K562 (cell line): ENCODE measurements at regions not wholly inside any gene's neighbourhood (a gene's known extent, or its start where the extent isn't known, plus 50 kb on each side); places are given as distances from the start of the nearest gene placed in this dataset.

Experiments
- ATAC-seq: fragments of 200-7000 bp; cut with Tn5 transposase; 3 replicates; pipeline ENCODE4 v1.9.1; 2020; ENCODE audit warnings: moderate library complexity
- BruUV-seq: library from RNA; stranded (reverse); fragments of 400-500 nt; replicated peaks from 2 replicates; lab custom pipeline; 2021; lab: Mats Ljungman, UMichigan
- CTCF ChIA-PET: fragments of 300-600 bp; formaldehyde crosslinking; extraction: SDS; loops from one replicate; lab custom pipeline; 2021; ENCODE audit warnings: low intra/inter-chr PET ratio; lab: Yijun Ruan, JAX
- POLR2A ChIA-PET: fragments of 300-600, 350-650 bp; sonication (Branson Sonifier 250); formaldehyde crosslinking; extraction: SDS; loops from one replicate; lab custom pipeline; 2021; ENCODE audit warnings: antibody characterized with exemption, inconsistent platforms; lab: Yijun Ruan, JAX
- DNase-seq, 4 experiments: peaks; one replicate each; pipeline versions ENCODE4 v3.0.0 to v3.0.0-alpha.2; 2011 to 2018; ENCODE audit warnings: low spot score in 3 of 4, mixed read lengths in 3 of 4; ENCODE audit errors: extremely low read depth in 1 of 4
- FAIRE-seq: peaks from 2 replicates; lab custom pipeline; 2011; peaks lifted over from hg19 to GRCh38; lab: Jason Lieb, UNC
- H2AFZ ChIP-seq: 2 replicates; pipeline ENCODE4 v1.6.0; 2011; ENCODE audit warnings: low read depth, low read length, control low read depth, inconsistent platforms
- H3K27ac ChIP-seq: fragments of 200-600 bp; 3 replicates; pipeline ENCODE4 v1.8.0; 2011; ENCODE audit warnings: low read depth, mild to moderate bottlenecking, control low read depth, inconsistent platforms, low read length, moderate library complexity, mixed read lengths; ENCODE audit errors: extremely low read depth
- H3K27me3 ChIP-seq, 2 experiments: fragments of 300-600 bp in 1 of 2; 2 replicates in 1 of 2; 3 replicates in 1 of 2; pipeline versions ENCODE4 v1.6.0 to v1.8.0; 2011; ENCODE audit warnings: inconsistent platforms in 2 of 2, low read length in 2 of 2, mild to moderate bottlenecking in 1 of 2, mixed read lengths in 1 of 2, moderate library complexity in 1 of 2; ENCODE audit not compliant: control insufficient read depth in 2 of 2, insufficient read depth in 2 of 2
- H3K36me3 ChIP-seq: fragments of 300-600 bp; 3 replicates; pipeline ENCODE4 v1.8.0; 2011; ENCODE audit warnings: mild to moderate bottlenecking, low read length, inconsistent platforms; ENCODE audit not compliant: control insufficient read depth, insufficient read depth
- H3K4me1 ChIP-seq, 2 experiments: fragments of 200-600 bp in 1 of 2; replicated peaks in 1 of 2; 2 replicates in 1 of 2; 3 replicates in 1 of 2; pipeline versions ENCODE4 v1.5.1 to v1.8.0; 2011; ENCODE audit warnings: inconsistent platforms in 2 of 2, low read length in 2 of 2, mild to moderate bottlenecking in 1 of 2, mixed read lengths in 1 of 2, moderate library complexity in 1 of 2; ENCODE audit not compliant: control insufficient read depth in 2 of 2, insufficient read depth in 2 of 2
- H3K4me2 ChIP-seq: 2 replicates; pipeline ENCODE4 v1.6.1; 2011; ENCODE audit warnings: low read length, control low read depth, inconsistent platforms, mixed read lengths; ENCODE audit not compliant: insufficient read depth
- H3K4me3 ChIP-seq: fragments of 200-600 bp; sonication (generic), shearing (Covaris generic); 2 replicates; pipeline ENCODE4 v1.5.1; 2016; ENCODE audit warnings: control low read depth, inconsistent platforms
- H3K79me2 ChIP-seq: fragments of 200-600 bp; 3 replicates; pipeline ENCODE4 v1.8.0; 2011; ENCODE audit warnings: low read length, inconsistent platforms; ENCODE audit not compliant: control insufficient read depth, insufficient read depth
- H3K9ac ChIP-seq, 2 experiments: 2 replicates each; pipeline versions ENCODE4 v1.6.0 to v1.6.1; 2011; ENCODE audit warnings: low read depth in 2 of 2, low read length in 2 of 2, control low read depth in 1 of 2, inconsistent platforms in 1 of 2, mild to moderate bottlenecking in 1 of 2, mixed read lengths in 1 of 2; ENCODE audit not compliant: insufficient read depth in 1 of 2
- H3K9me1 ChIP-seq: one replicate; pipeline ENCODE4 v1.6.0; 2011; ENCODE audit warnings: inconsistent platforms, mild to moderate bottlenecking, low read length, moderate library complexity; ENCODE audit not compliant: control insufficient read depth, insufficient read depth
- H3K9me3 ChIP-seq: replicated peaks from 2 replicates; pipeline ENCODE4 v1.5.1; 2011; ENCODE audit warnings: low read depth, low read length, inconsistent platforms; ENCODE audit not compliant: control insufficient read depth, insufficient read depth
- H4K20me1 ChIP-seq: replicated peaks from 2 replicates; pipeline ENCODE4 v1.6.1; 2011; ENCODE audit warnings: low read length, inconsistent platforms, mixed read lengths; ENCODE audit not compliant: control insufficient read depth, insufficient read depth
- BACH1 ChIP-seq: fragments of 200-800 bp; sonication (Bioruptor generic); IDR thresholded peaks from 2 replicates; pipeline ENCODE4 v1.6.1; 2016; ENCODE audit warnings: missing genetic modification characterization, missing compliant biosample characterization
- C11orf30 ChIP-seq: fragments of 450-650 bp; IDR thresholded peaks from 2 replicates; pipeline ENCODE4 v1.6.1; 2016; ENCODE audit warnings: low read depth, mild to moderate bottlenecking
- PHF8 ChIP-seq: fragments of 200-600 bp; sonication (generic); IDR thresholded peaks from 2 replicates; pipeline ENCODE4 v1.6.1; 2012; ENCODE audit warnings: mixed run types, mild to moderate bottlenecking, inconsistent platforms, low read length, moderate library complexity, borderline replicate concordance
- TSHZ1 ChIP-seq: fragments of 250-450 bp; sonication (Bioruptor Pico); IDR thresholded peaks from 2 replicates; pipeline ENCODE4 v1.4.0; 2020; ENCODE audit warnings: mild to moderate bottlenecking, moderate library complexity
- ZFX ChIP-seq: sonication (generic); formaldehyde crosslinking; IDR thresholded peaks from 2 replicates; pipeline ENCODE4 v1.8.0; 2022; ENCODE audit warnings: mild to moderate bottlenecking, missing genetic modification reagents, moderate library complexity
- ZNF23 ChIP-seq: fragments of 250-450 bp; sonication (Bioruptor Pico); IDR thresholded peaks from 2 replicates; pipeline ENCODE4 v1.4.0; 2020; ENCODE audit warnings: mild to moderate bottlenecking
- ZNF3 ChIP-seq: fragments of 250-450 bp; sonication (Bioruptor Pico); IDR thresholded peaks from 2 replicates; pipeline ENCODE4 v1.5.0; 2021; ENCODE audit warnings: mild to moderate bottlenecking, moderate library complexity
- ZNF398 ChIP-seq: fragments of 250-450 bp; sonication (Bioruptor Pico); IDR thresholded peaks from 2 replicates; pipeline ENCODE4 v1.8.0; 2021; ENCODE audit warnings: moderate library complexity, mild to moderate bottlenecking, inconsistent platforms
- WGBS: fragments of 100-300 bp; shearing (Covaris generic); methylation state at CpG from one replicate; pipeline ENCODE4 v1.1.6; 2016; ENCODE audit warnings: low coverage, mixed read lengths; ENCODE audit not compliant: insufficient coverage; ENCODE audit errors: missing lambda C conversion rate; 5-methylcytosine and 5-hydroxymethylcytosine counted together
- in situ Hi-C: fragments of 300-500 bp; cut with MboI; formaldehyde crosslinking; loops from 4 replicates; pipeline ENCODE4 v1.15.0; 2018; ENCODE audit warnings: inconsistent platforms, mixed read lengths
- intact Hi-C: fragments of 100-400 bp; cut with micrococcal nuclease; formaldehyde crosslinking; loops from 2 replicates; pipeline ENCODE4 v1.14.2; 2022
- TF ChIP-seq, protein P1 (sequence below): sonication (generic); formaldehyde crosslinking; IDR thresholded peaks from 2 replicates; pipeline ENCODE4 v1.8.1; 2023; ENCODE audit warnings: mild to moderate bottlenecking, missing genetic modification reagents
- TF ChIP-seq, protein P2 (sequence below): fragments of 250-450 bp; sonication (Bioruptor Pico); IDR thresholded peaks from 2 replicates; pipeline ENCODE4 v1.4.0; 2020; ENCODE audit warnings: borderline replicate concordance
- TF ChIP-seq, protein P3 (sequence below): fragments of 250-450 bp; sonication (Bioruptor Pico); IDR thresholded peaks from 2 replicates; pipeline ENCODE4 v1.8.0; 2022; ENCODE audit warnings: moderate library complexity, mild to moderate bottlenecking, inconsistent platforms

DNA sequence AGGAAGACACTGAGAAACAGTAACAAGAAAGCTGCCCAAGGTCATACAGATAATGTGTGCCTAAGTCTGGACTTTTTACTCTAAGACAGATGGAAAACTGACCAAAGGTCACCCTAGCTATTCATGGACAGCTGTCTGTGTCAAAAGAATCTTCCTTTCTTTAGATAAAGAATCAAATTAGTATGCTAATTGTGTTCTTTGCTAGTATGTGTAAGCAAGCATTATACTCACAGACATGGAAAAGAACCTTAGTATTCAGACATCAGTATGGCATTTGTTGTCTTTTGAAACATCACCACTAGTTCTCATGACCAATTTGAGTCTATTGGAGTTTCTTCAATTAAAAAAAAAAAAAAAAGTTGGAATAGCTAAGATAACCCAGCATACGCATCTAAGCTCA is 91.8 kb upstream of the SOX2 start (continued):
- TF ChIP-seq ZNF3 (CRISPR knock-in tag) (no peak), ZNF398 (CRISPR knock-in tag) (no peak)

DNA sequence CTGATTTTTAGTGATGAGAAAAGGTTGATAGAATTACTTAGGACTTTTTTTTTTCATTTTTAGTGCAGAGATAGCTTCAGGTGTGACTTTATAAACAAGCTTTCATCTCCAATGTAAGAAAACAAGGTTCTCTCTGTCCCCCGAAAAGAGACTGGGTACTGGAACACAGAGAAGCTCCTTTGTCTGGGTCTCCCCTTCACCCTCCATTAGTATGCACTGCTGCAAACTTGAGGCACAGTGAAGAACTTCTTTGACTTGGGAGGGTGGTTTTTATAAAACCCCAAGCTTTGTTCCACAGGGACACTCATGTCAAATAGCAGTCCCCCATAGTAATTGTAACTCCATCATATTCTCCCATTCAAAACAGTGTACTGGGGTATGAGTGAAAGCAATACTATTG is 93.5 kb upstream of the SOX2 start:
- ATAC-seq, result no peak
- Histone ChIP-seq H3K9ac (no peak overlapping the region), H3K4me3 (no peak overlapping the region), H2AFZ (no peak overlapping the region), H3K27me3 (no peaks in the 10 kb centered on the region), H3K9me3 (no peaks in the 10 kb centered on the region), H3K4me2 (no peak overlapping the region), H3K79me2 (no peaks in the 10 kb centered on the region), H4K20me1 (no peaks in the 10 kb centered on the region), H3K36me3 (no peaks in the 10 kb centered on the region), H3K27ac (no peak overlapping the region), H3K4me1 (no peaks in the 10 kb centered on the region), H3K9me1 (no peaks in the 10 kb centered on the region)
- in situ Hi-C loops, result no loop called here
- WGBS, result 0% methylated on average over 1 of the region's 1 CpG
- FAIRE-seq, result no peak
- CTCF ChIA-PET, result no interaction called here
- no peak for DNase-seq
- no TSS peak for BruUV-seq
- intact Hi-C loops, result no loop called here
- POLR2A ChIA-PET, result no interaction called here
- no peak for TF ChIP-seq BACH1 (tag)
- no peak for TF ChIP-seq ZFX (CRISPR knock-in tag)
- no peak for TF ChIP-seq ZNF23
- TF ChIP-seq, protein P1, sequence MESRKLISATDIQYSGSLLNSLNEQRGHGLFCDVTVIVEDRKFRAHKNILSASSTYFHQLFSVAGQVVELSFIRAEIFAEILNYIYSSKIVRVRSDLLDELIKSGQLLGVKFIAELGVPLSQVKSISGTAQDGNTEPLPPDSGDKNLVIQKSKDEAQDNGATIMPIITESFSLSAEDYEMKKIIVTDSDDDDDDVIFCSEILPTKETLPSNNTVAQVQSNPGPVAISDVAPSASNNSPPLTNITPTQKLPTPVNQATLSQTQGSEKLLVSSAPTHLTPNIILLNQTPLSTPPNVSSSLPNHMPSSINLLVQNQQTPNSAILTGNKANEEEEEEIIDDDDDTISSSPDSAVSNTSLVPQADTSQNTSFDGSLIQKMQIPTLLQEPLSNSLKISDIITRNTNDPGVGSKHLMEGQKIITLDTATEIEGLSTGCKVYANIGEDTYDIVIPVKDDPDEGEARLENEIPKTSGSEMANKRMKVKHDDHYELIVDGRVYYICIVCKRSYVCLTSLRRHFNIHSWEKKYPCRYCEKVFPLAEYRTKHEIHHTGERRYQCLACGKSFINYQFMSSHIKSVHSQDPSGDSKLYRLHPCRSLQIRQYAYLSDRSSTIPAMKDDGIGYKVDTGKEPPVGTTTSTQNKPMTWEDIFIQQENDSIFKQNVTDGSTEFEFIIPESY (CRISPR knock-in tag), result no peak
- TF ChIP-seq, protein P2, sequence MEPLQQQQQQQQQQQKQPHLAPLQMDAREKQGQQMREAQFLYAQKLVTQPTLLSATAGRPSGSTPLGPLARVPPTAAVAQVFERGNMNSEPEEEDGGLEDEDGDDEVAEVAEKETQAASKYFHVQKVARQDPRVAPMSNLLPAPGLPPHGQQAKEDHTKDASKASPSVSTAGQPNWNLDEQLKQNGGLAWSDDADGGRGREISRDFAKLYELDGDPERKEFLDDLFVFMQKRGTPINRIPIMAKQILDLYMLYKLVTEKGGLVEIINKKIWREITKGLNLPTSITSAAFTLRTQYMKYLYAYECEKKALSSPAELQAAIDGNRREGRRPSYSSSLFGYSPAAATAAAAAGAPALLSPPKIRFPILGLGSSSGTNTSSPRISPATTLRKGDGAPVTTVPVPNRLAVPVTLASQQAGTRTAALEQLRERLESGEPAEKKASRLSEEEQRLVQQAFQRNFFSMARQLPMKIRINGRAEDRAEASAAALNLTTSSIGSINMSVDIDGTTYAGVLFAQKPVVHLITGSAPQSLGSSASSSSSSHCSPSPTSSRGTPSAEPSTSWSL (CRISPR knock-in tag), result no peak
- TF ChIP-seq, protein P3, sequence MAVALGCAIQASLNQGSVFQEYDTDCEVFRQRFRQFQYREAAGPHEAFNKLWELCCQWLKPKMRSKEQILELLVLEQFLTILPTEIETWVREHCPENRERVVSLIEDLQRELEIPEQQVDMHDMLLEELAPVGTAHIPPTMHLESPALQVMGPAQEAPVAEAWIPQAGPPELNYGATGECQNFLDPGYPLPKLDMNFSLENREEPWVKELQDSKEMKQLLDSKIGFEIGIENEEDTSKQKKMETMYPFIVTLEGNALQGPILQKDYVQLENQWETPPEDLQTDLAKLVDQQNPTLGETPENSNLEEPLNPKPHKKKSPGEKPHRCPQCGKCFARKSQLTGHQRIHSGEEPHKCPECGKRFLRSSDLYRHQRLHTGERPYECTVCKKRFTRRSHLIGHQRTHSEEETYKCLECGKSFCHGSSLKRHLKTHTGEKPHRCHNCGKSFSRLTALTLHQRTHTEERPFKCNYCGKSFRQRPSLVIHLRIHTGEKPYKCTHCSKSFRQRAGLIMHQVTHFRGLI (CRISPR knock-in tag), result no peak
- no peak for TF ChIP-seq TSHZ1 (CRISPR knock-in tag)
- TF ChIP-seq PHF8, result no peak
- no peak for TF ChIP-seq C11orf30
